Epithelial cell of esophagus (primary cell): ENCODE measurements at regions not wholly inside any gene's neighbourhood (a gene's known extent, or its start where the extent isn't known, plus 50 kb on each side); places are given as distances from the start of the nearest gene placed in this dataset.

Experiments used
- DNase-seq: peaks from one replicate; pipeline ENCODE4 v3.0.0; 2010; ENCODE audit warnings: low read depth
- H3K4me3 ChIP-seq: 2 replicates; pipeline ENCODE4 v1.5.1; 2011; ENCODE audit warnings: mild to moderate bottlenecking, low read length, control low read depth
- CTCF ChIP-seq: IDR thresholded peaks from 2 replicates; pipeline ENCODE4 v1.5.1; 2011; ENCODE audit warnings: low read depth, mild to moderate bottlenecking, low read length, control low read depth, inconsistent platforms; ENCODE audit not compliant: insufficient read depth; ENCODE audit errors: missing control alignments

DNA sequence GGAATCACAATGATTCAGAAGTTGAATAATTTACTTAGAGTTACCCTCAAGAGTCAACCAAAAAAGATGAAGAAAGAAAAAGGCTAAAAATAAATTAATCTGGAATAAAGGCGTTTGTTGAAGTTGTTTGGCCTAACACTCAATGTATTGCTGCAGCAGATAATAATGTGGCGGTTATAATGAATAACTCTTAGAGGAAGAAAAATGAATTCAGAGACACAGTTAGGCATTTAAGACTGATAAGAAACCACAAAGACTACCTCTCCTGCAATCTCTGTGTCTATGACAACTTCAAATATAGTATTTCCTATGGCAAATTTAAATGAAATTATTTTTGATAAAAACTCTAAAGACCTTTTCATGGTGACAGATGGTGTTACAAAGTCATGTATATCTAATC lies 1369.1 kb upstream of the AGA start:
- no peak for DNase-seq
- TF ChIP-seq CTCF: no peak
- no peak overlapping the region for H3K4me3 ChIP-seq

DNA sequence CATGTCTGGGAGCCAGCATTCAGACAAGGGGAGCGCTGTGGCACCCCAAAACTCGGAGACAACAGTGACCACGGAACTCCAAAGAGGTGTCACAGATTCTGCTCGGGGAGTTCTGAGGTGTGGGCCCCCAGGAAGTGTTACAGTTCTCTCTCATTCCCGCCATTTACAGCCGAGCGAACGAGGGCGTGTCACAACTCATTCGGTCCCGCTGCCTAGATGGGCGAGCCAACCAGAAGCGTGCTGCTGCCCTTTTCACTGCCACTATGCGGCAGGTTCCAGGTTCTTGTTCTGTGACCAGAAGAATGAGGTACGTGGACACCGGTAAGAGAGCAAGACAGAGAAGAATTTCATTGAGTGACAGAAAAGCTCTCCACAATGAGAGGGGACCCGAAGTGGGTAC lies 1370.6 kb upstream of the AGA start:
- H3K4me3 ChIP-seq: no peak overlapping the region
- TF ChIP-seq CTCF: no peak
- no peak for DNase-seq

- no peak for TF ChIP-seq CTCF
- no peak for DNase-seq
- no peak overlapping the region for H3K4me3 ChIP-seq
These were observed 1372.7 kb upstream of the AGA start for GRCh38 chr4:178814908-178815307.

- H3K4me3 ChIP-seq: no peak overlapping the region
- DNase-seq: peak; percentile 7
- no peak for TF ChIP-seq CTCF
These were observed 1381.5 kb upstream of the AGA start for GRCh38 chr4:178823673-178824295.

DNA sequence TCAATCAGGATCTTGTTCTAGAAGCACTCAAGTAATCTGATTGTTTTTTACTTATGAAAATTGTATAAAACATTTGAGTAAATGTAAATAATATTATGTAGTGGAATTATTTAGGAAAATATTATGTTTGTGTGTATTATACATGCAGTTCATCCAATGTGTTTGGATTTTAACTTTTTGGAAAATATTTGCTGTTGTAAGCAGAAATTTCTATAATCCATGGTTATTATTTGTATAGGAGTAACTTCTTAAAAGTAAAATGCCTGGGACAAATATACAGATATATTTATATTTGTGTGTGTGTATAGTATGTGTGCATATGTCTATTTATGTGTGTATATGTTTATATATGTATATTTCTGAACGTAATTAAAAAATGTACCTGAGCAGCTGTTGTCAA lies 1394.6 kb upstream of the AGA start:
- DNase-seq: no peak
- TF ChIP-seq CTCF: no peak
- H3K4me3 ChIP-seq: no peak overlapping the region

DNA sequence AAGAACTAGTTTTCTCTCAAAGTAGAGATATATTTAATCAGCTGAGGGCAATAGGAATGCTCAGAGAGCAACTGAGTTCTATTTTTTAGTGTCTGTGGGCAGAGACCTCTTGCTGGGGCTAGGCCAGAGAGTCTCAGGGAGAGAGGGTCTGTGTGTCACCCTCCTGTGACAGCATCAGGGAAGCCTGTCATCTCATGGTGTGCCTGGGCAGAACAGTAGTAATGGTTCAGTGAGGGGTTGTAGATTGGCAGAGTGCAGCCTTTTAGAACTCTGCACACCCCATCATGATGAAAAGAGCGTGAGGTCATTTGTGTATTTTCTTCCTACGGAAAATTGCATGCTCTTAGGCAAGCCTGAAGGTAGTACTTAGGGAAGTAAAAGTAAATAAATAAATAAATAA lies 1396.5 kb upstream of the AGA start:
- TF ChIP-seq CTCF: no peak

GRCh38 chr4:178856139-178856800 lies 1414.0 kb upstream of the AGA start:
- no peak for TF ChIP-seq CTCF
- no peak for DNase-seq
- no peak overlapping the region for H3K4me3 ChIP-seq

More for the DNA sequence above, 1396.5 kb upstream of the AGA start:
- no peak overlapping the region for H3K4me3 ChIP-seq
- DNase-seq: no peak
